ENCODE measurements at regions not wholly inside any gene's neighbourhood (a gene's known extent, or its start where the extent isn't known, plus 50 kb on each side); places are given as distances from the start of the nearest gene placed in this dataset.

DNA sequence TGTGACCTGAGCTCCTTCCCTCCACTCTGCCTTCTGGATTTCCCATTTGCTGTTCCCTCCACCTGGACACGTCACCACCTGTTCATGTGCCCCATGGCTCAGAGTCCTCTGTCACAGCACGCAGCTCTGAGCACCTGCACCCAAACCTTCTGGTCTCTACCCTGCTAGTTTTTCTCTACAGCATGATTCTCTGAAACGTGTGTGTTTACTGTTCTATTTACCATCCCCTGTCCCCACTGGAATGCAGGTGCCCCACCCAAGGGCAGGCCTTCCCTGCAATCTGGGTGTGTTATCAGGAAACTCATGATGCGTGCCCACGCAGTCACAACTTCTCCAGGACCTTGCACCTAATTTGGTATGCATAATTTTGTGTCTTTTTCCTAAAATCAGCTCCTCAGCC is 284.4 kb upstream of the IGFBP3 start:
- no peaks in the 10 kb centered on the region for H3K36me3 ChIP-seq (ENCODE audit: insufficient read depth, low read length)
- H3K27ac ChIP-seq (ENCODE audit: low read depth, low read length) = no peak overlapping the region
- no peak overlapping the region for H2AFZ ChIP-seq (ENCODE audit: low read length)
- no peak overlapping the region for H3K4me2 ChIP-seq (ENCODE audit: insufficient read depth, low read length)
- no peaks in the 10 kb centered on the region for H3K27me3 ChIP-seq (ENCODE audit: insufficient read depth, low read length)
- no peaks in the 10 kb centered on the region for H3K4me1 ChIP-seq (ENCODE audit: insufficient read depth, low read length)
- H4K20me1 ChIP-seq (ENCODE audit: insufficient read depth, low read length) = no peaks in the 10 kb centered on the region
- no peaks in the 10 kb centered on the region for H3K9me3 ChIP-seq (ENCODE audit: low read depth, low read length)
- no peaks in the 10 kb centered on the region for H3K79me2 ChIP-seq (ENCODE audit: insufficient read depth, low read length)
- DNase-seq (ENCODE audit: insufficient read length, low spot score, missing footprints) = no peak
- H3K4me3 ChIP-seq (ENCODE audit: insufficient read depth, low read length) = no peak overlapping the region
- TF ChIP-seq, protein P1, sequence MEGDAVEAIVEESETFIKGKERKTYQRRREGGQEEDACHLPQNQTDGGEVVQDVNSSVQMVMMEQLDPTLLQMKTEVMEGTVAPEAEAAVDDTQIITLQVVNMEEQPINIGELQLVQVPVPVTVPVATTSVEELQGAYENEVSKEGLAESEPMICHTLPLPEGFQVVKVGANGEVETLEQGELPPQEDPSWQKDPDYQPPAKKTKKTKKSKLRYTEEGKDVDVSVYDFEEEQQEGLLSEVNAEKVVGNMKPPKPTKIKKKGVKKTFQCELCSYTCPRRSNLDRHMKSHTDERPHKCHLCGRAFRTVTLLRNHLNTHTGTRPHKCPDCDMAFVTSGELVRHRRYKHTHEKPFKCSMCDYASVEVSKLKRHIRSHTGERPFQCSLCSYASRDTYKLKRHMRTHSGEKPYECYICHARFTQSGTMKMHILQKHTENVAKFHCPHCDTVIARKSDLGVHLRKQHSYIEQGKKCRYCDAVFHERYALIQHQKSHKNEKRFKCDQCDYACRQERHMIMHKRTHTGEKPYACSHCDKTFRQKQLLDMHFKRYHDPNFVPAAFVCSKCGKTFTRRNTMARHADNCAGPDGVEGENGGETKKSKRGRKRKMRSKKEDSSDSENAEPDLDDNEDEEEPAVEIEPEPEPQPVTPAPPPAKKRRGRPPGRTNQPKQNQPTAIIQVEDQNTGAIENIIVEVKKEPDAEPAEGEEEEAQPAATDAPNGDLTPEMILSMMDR (IDR thresholded peaks at IDR 0.05; ENCODE audit: extremely low read depth, low read depth, low read length) = no peak

GRCh38 chr7:46203926-46204325 is 282.9 kb upstream of the IGFBP3 start:
- DNase-seq (ENCODE audit: insufficient read length, low spot score, missing footprints) = no peak
- Histone ChIP-seq H3K4me2 (ENCODE audit: insufficient read depth, low read length) (no peak overlapping the region), H3K4me3 (ENCODE audit: insufficient read depth, low read length) (no peak overlapping the region), H4K20me1 (ENCODE audit: insufficient read depth, low read length) (no peaks in the 10 kb centered on the region), H3K36me3 (ENCODE audit: insufficient read depth, low read length) (no peaks in the 10 kb centered on the region), H3K4me1 (ENCODE audit: insufficient read depth, low read length) (no peaks in the 10 kb centered on the region), H3K27me3 (ENCODE audit: insufficient read depth, low read length) (no peaks in the 10 kb centered on the region), H3K9me3 (ENCODE audit: low read depth, low read length) (no peaks in the 10 kb centered on the region), H3K79me2 (ENCODE audit: insufficient read depth, low read length) (no peaks in the 10 kb centered on the region), H2AFZ (ENCODE audit: low read length) (no peak overlapping the region), H3K27ac (ENCODE audit: low read depth, low read length) (no peak overlapping the region)
- TF ChIP-seq, protein P1 (IDR thresholded peaks at IDR 0.05; ENCODE audit: extremely low read depth, low read depth, low read length) = no peak

DNA sequence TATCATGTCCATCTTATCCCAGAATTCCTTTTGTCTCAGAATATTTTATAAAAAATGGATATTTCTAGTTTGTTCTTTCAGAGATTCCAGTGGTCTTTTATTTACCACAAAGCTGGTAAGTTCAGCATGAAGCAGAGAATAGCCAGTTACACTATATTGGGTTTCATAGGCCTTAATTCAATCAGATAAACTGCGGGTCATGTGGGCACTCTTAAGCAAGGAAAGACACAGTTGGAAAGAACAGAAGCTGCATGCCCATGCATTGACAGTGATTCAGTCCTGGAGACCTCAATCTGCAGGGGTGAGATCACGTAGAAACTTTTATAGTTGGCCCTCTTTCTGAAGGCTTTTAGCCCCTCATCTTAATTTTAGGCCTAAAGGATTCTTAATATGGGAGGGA is 281.3 kb upstream of the IGFBP3 start:
- H3K9me3 ChIP-seq (ENCODE audit: low read depth, low read length) = no peaks in the 10 kb centered on the region
- no peaks in the 10 kb centered on the region for H3K79me2 ChIP-seq (ENCODE audit: insufficient read depth, low read length)
- DNase-seq (ENCODE audit: insufficient read length, low spot score, missing footprints) = no peak
- TF ChIP-seq, protein P1 (IDR thresholded peaks at IDR 0.05; ENCODE audit: extremely low read depth, low read depth, low read length) = no peak
- no peaks in the 10 kb centered on the region for H4K20me1 ChIP-seq (ENCODE audit: insufficient read depth, low read length)
- H3K4me1 ChIP-seq (ENCODE audit: insufficient read depth, low read length) = no peaks in the 10 kb centered on the region
- no peak overlapping the region for H2AFZ ChIP-seq (ENCODE audit: low read length)
- H3K4me3 ChIP-seq (ENCODE audit: insufficient read depth, low read length) = no peak overlapping the region
- no peak overlapping the region for H3K27ac ChIP-seq (ENCODE audit: low read depth, low read length)
- no peak overlapping the region for H3K4me2 ChIP-seq (ENCODE audit: insufficient read depth, low read length)
- H3K27me3 ChIP-seq (ENCODE audit: insufficient read depth, low read length) = no peaks in the 10 kb centered on the region
- no peaks in the 10 kb centered on the region for H3K36me3 ChIP-seq (ENCODE audit: insufficient read depth, low read length)

DNA sequence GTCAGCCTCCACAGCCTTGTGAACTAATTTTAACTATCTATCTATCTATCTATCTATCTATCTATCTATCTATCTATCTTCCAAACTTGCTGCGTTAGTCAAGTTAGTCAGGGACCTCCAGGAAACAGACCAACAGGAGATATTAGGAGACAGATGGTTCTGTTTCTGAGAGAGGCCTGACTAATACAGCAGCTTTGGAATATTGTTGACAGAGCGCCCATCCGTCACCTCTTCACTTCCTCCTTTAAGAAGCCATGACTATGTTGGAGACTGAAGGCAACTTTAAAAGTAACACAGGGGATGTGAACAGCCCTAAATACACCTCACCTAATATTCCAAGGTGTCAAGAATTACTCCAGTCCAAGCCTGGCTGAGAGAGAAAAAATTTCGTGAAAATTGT is 280.9 kb upstream of the IGFBP3 start:
- TF ChIP-seq, protein P1 (IDR thresholded peaks at IDR 0.05; ENCODE audit: extremely low read depth, low read depth, low read length) = no peak
- Histone ChIP-seq H2AFZ (ENCODE audit: low read length) (no peak overlapping the region), H3K4me3 (ENCODE audit: insufficient read depth, low read length) (no peak overlapping the region), H3K4me1 (ENCODE audit: insufficient read depth, low read length) (no peaks in the 10 kb centered on the region), H3K9me3 (ENCODE audit: low read depth, low read length) (no peaks in the 10 kb centered on the region), H4K20me1 (ENCODE audit: insufficient read depth, low read length) (no peaks in the 10 kb centered on the region), H3K79me2 (ENCODE audit: insufficient read depth, low read length) (no peaks in the 10 kb centered on the region), H3K27me3 (ENCODE audit: insufficient read depth, low read length) (no peaks in the 10 kb centered on the region), H3K4me2 (ENCODE audit: insufficient read depth, low read length) (no peak overlapping the region), H3K27ac (ENCODE audit: low read depth, low read length) (no peak overlapping the region), H3K36me3 (ENCODE audit: insufficient read depth, low read length) (no peaks in the 10 kb centered on the region)
- DNase-seq (ENCODE audit: insufficient read length, low spot score, missing footprints) = no peak

Data from osteoblast (primary cell).